Small intestine (tissue), 7 donors: ENCODE measurements at regions not wholly inside any gene's neighbourhood (a gene's known extent, or its start where the extent isn't known, plus 50 kb on each side); places are given as distances from the start of the nearest gene placed in this dataset.
A peak's percentile ranks its signal among the peaks of the same experiment; 100 is the strongest.

Source experiments
- DNase-seq, 2 donors: peaks; one replicate each; pipeline versions ENCODE4 v3.0.0 to v3.0.0-alpha.2; 2013
- FAIRE-seq: peaks from 2 replicates; lab custom pipeline; 2012; peaks lifted over from hg19 to GRCh38; lab: Jason Lieb, UNC
- H3K27ac ChIP-seq, 3 donors: one replicate each; pipeline ENCODE4 v1.5.1; 2013; ENCODE audit warnings: low read length in 2 of 3, mild to moderate bottlenecking in 2 of 3, control low read depth in 1 of 3, inconsistent platforms in 1 of 3, low read depth in 1 of 3, moderate library complexity in 1 of 3
- H3K27me3 ChIP-seq, 3 donors: one replicate each; pipeline ENCODE4 v1.6.1; 2013; ENCODE audit warnings: low read length in 3 of 3, inconsistent platforms in 1 of 3; ENCODE audit not compliant: control insufficient read depth in 3 of 3, insufficient read depth in 3 of 3
- H3K36me3 ChIP-seq, 3 donors: one replicate each; pipeline ENCODE4 v1.6.1; 2013; ENCODE audit warnings: low read length in 3 of 3, inconsistent platforms in 1 of 3, low read depth in 1 of 3, mild to moderate bottlenecking in 1 of 3, moderate library complexity in 1 of 3; ENCODE audit not compliant: control insufficient read depth in 3 of 3, insufficient read depth in 2 of 3
- H3K4me1 ChIP-seq, 3 donors: one replicate each; pipeline ENCODE4 v1.6.1; 2013; ENCODE audit warnings: low read length in 2 of 3, inconsistent platforms in 1 of 3, low read depth in 1 of 3, mild to moderate bottlenecking in 1 of 3, moderate library complexity in 1 of 3; ENCODE audit not compliant: control insufficient read depth in 3 of 3, insufficient read depth in 2 of 3
- H3K4me3 ChIP-seq, 3 donors: one replicate each; pipeline ENCODE4 v1.5.1; 2013; ENCODE audit warnings: low read length in 3 of 3, control low read depth in 1 of 3, inconsistent platforms in 1 of 3, low read depth in 1 of 3, mild to moderate bottlenecking in 1 of 3, moderate library complexity in 1 of 3
- H3K9me3 ChIP-seq, 2 donors: one replicate each; pipeline ENCODE4 v1.6.1; 2013; ENCODE audit warnings: low read depth in 1 of 2, low read length in 1 of 2; ENCODE audit not compliant: control insufficient read depth in 2 of 2, insufficient read depth in 1 of 2
- WGBS, 3 donors: extraction: QIAGEN DNeasy Blood & Tissue Kit; methylation state at CpG; one replicate each; pipeline ENCODE4 v1.1.7; 2013; 5-methylcytosine and 5-hydroxymethylcytosine counted together
- donor health status: healthy with polysubstance abuse.
- donor health status: control.
- donor health status: control.
- donor health status: Bipolar disorder and iron deficiency.
- donor health status: healthy.

DNA sequence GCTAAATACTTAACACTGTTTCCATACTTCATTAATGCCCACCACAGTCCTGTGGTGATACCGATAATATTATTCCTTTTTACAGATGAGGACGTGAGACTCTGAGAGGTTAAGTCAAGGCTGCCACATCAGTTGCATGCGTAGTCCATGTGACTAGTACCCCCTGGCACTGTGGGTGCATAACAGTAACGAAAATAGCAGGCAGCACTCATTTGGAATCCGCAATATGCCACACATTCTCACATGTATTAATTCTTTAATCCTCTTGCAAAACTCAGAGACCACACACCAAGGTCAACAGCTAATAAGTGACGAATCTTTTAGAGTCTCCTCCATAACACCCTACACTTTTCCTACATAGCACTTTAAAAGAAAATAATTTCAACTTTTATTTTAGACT, 99.5 kb upstream of the HABP2 start:
- Histone ChIP-seq H3K4me1 (peaks cover 0 to 16% (median 0%) of the 10 kb centered on the region in 3 donors), H3K27ac (no peak overlapping the region), H3K36me3 (no peaks in the 10 kb centered on the region), H3K9me3 (peaks cover 0 to 4% of the 10 kb centered on the region in 2 donors), H3K4me3 (no peak overlapping the region), H3K27me3 (no peaks in the 10 kb centered on the region)
- DNase-seq (no peak), FAIRE-seq (no peak)
- 84 to 94% (median 87%) methylated on average over 6 of the region's 6 CpGs for WGBS, 3 donors

DNA sequence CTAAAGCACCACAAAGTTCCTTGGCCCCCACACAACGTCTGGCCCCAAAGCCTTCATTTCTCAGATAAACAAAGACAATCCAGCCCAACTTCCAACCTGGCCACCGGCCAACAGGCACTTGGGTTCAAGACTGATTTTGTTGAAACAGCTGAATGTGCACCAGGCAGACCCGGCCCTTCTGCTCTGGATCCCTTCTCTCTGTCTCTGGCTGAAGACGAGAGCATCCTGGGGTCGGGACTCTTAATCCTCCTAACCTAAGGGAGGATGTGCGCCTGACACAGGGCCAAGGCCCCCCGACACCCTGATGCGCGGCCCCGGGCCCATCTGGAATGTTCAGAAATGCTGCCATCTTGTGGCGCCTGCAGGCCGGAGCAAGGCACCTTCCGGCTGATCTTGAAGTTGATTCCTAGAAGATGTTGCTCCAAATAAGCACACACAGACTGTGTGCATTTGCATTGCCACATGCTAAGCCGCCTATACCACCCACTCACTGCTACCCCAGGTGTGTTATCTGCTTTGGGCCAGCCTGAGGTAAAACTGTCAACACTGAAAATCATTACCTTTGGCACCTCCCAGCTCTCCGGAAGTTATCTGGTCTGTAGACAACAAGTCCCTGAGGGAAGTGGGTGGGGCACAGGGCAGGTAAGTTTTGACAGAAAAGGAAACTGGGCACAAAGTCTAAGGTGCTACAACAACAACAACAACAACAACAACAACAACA, 98.4 kb upstream of the HABP2 start:
- Histone ChIP-seq H3K9me3 (peaks cover 0 to 4% of the 10 kb centered on the region in 2 donors), H3K4me3 (no peak overlapping the region), H3K4me1 (peaks cover 0 to 14% (median 0%) of the 10 kb centered on the region in 3 donors), H3K36me3 (no peaks in the 10 kb centered on the region), H3K27ac (no peak overlapping the region), H3K27me3 (no peaks in the 10 kb centered on the region)
- 3 to 8% (median 5%) methylated on average over 15 of the region's 15 CpGs for WGBS, 3 donors
- DNase-seq (peak; percentile 55 to 76), FAIRE-seq (no peak)

DNA sequence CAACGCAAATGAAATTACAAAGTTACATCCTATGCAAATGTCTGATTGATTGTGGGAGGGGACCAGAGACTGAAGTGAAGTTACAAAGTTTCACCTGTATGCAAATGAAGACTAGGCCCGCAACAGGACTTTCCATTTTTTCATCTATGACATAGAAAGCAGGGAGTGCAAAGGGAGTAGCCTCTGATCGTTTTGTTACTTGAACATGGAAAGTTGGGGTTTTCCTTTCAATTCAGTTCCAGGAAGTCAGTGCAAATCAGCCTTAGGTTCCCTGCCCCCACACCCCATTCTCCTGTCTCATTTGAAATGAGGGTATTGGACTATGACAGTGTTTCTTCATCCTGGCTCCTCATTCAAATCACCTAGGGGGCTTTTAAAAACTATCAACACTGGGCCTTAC, 96.9 kb upstream of the HABP2 start:
- DNase-seq, result peak; percentile 34 to 38
- H3K36me3 ChIP-seq, result no peaks in the 10 kb centered on the region
- 14 to 45% (median 30%) methylated on average over 3 of the region's 3 CpGs for WGBS, 3 donors
- H3K9me3 ChIP-seq, result peaks cover 0 to 4% of the 10 kb centered on the region in 2 donors
- FAIRE-seq, result no peak
- no peak overlapping the region for H3K4me3 ChIP-seq
- H3K27me3 ChIP-seq, result no peaks in the 10 kb centered on the region
- no peak overlapping the region for H3K27ac ChIP-seq
- peaks cover 0 to 3% (median 0%) of the 10 kb centered on the region in 3 donors for H3K4me1 ChIP-seq

DNA sequence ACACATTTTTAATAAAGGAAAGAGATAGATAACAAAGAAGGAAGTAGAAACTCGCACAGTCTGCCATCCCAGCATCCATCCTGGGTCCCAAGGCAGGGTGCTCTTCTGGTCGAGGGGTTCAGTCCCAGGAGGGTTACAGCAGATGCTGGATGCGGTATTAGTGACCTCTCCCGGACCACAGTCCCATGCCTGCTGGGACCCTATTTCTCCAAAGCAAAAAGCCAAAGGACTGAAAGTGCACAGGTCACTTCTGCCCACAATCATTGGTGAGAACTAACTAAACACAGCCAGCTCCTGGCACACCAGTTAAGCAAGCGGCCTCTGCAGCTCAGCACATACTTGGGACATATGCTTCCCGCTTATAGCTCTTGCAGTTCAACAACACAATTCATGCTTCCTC, 96.1 kb upstream of the HABP2 start:
- H3K4me3 ChIP-seq, result no peak overlapping the region
- no peaks in the 10 kb centered on the region for H3K27me3 ChIP-seq
- no peaks in the 10 kb centered on the region for H3K36me3 ChIP-seq
- DNase-seq, result no peak
- H3K27ac ChIP-seq, result no peak overlapping the region
- peaks cover 0 to 3% (median 0%) of the 10 kb centered on the region in 3 donors for H3K4me1 ChIP-seq
- 90 to 94% (median 91%) methylated on average over 6 of the region's 6 CpGs for WGBS, 3 donors
- no peak for FAIRE-seq
- H3K9me3 ChIP-seq, result peaks cover 0 to 4% of the 10 kb centered on the region in 2 donors

DNA sequence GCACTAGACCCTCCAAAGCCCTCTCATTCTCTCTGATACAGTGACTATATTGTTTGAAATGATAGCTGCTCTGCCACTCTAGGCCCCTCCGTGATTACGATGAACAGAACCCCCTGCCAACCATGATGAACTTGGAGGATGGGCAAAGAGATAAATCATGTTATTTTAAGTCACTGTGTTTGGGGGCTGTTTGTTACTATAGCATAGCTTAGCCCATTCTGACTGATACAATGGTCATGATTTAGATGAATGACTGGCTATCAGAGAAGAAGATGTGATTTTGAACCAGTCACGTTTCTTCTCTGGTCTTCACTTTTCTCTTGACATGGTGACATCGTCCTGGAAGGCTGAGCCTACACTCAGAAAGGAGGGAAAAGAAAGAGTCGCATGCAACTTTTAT, 95.4 kb upstream of the HABP2 start:
- H3K9me3 ChIP-seq, result peaks cover 0 to 4% of the 10 kb centered on the region in 2 donors
- WGBS, 3 donors, result 93 to 97% (median 94%) methylated on average over 5 of the region's 5 CpGs
- DNase-seq (no peak), FAIRE-seq (no peak)
- no peaks in the 10 kb centered on the region for H3K36me3 ChIP-seq
- H3K27me3 ChIP-seq, result no peaks in the 10 kb centered on the region
- H3K27ac ChIP-seq, result no peak overlapping the region
- H3K4me1 ChIP-seq, result peaks cover 0 to 3% (median 0%) of the 10 kb centered on the region in 3 donors
- H3K4me3 ChIP-seq, result no peak overlapping the region

DNA sequence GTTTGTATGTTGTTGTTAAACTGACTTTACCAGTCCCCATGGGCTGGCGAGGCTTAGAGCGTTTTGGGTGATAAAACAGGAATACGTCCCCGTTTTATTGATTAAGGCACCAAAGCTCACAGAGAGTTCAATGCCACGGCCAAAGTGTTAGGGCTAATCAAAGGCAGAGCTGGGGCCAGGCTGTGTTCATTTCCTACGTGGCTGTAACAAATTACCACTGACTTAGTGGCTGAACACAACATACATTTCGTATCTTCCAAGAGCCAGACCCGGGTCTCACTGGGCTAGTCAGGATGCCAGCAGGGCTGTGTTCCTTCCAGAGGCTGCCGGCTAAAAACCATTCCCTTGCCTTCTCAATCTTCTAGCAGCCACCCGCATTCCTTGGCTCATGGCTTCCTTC, 94.4 kb upstream of the HABP2 start:
- H3K9me3 ChIP-seq, result peaks cover 0 to 4% of the 10 kb centered on the region in 2 donors
- no peak overlapping the region for H3K27ac ChIP-seq
- no peaks in the 10 kb centered on the region for H3K27me3 ChIP-seq
- FAIRE-seq, result no peak
- no peak overlapping the region for H3K4me3 ChIP-seq
- H3K4me1 ChIP-seq, result peaks cover 0 to 3% (median 0%) of the 10 kb centered on the region in 3 donors
- H3K36me3 ChIP-seq, result no peaks in the 10 kb centered on the region
- WGBS, 3 donors, result 86 to 95% (median 91%) methylated on average over 10 of the region's 10 CpGs
- DNase-seq, result no peak

DNA sequence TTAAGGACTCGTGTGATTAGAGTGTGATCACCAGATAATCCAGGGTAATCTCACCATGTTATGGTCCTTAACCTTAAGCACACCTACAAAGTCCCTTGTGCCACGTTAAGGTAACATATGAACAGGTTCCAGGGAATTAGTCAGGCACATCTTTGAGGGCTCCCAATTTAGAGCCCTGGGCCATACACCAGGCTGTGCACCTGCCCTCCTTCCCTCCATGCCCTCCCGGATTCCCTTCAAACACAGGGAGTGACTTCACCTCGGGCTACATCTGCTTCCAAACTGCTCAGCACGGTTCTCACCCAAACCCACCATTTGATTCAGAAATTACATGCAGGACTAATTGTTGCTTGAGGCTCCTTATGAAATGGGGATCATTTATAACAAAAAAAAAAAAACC, 93.9 kb upstream of the HABP2 start:
- Histone ChIP-seq H3K9me3 (peaks cover 0 to 4% of the 10 kb centered on the region in 2 donors), H3K36me3 (no peaks in the 10 kb centered on the region), H3K4me1 (peaks cover 0 to 3% (median 0%) of the 10 kb centered on the region in 3 donors), H3K27me3 (no peaks in the 10 kb centered on the region), H3K4me3 (no peak overlapping the region), H3K27ac (no peak overlapping the region)
- no peak for DNase-seq
- FAIRE-seq, result no peak
- WGBS, 3 donors, result 75 to 88% (median 78%) methylated on average over 5 of the region's 5 CpGs

DNA sequence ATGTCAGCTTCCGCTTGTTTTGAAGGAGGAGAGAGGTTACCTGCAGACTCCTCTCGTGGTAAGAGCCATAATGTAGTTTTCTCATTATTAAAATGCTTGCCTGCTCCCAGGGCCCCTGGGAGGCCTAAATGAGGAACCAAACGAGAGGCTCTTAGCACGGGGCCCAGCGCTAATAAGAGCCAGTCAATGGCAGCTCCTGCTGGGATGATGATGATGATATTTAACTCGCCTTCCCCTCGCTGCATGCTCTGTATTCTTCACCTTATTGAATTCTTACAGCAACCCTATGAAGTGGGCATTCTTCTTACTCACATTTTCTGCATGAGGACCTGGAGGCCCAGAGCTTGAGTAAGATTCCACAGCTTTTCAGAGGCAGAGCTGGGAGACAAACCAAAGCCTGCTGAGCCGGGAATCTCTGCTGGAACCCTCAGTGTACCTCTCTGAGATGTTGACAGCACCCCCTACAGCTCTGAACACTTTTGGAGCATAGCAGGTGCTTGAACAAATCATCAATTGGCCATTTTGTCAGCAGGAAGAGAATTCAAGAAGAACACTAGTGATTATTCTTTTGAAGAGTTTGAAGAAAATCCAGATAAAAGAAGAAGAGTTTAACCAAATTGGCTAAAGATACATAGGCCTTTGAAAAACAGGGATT, 93.1 kb upstream of the HABP2 start:
- no peak for FAIRE-seq
- Histone ChIP-seq H3K36me3 (no peaks in the 10 kb centered on the region), H3K4me3 (no peak overlapping the region), H3K4me1 (no peaks in the 10 kb centered on the region), H3K9me3 (peaks cover 0 to 4% of the 10 kb centered on the region in 2 donors), H3K27me3 (no peaks in the 10 kb centered on the region), H3K27ac (no peak overlapping the region)
- DNase-seq, result no peak
- WGBS, 3 donors, result 85 to 92% (median 88%) methylated on average over 8 of the region's 8 CpGs
